ENCODE measurements at regions not wholly inside any gene's neighbourhood (a gene's known extent, or its start where the extent isn't known, plus 50 kb on each side); places are given as distances from the start of the nearest gene placed in this dataset.

GRCh38 chr22:22968366-22968765 lies 80.8 kb downstream of the IGLL5 start:
- TF ChIP-seq CTCF (IDR thresholded peaks at IDR 0.05), result no peak

GRCh38 chr22:22973336-22973735 lies 85.7 kb downstream of the IGLL5 start:
- TF ChIP-seq CTCF (IDR thresholded peaks at IDR 0.05), result no peak

GRCh38 chr22:22974156-22974555 lies 86.5 kb downstream of the IGLL5 start:
- no peak for TF ChIP-seq CTCF (IDR thresholded peaks at IDR 0.05)

- TF ChIP-seq CTCF (IDR thresholded peaks at IDR 0.05), result no peak
Observed at GRCh38 chr22:22974795-22975580, 87.4 kb downstream of the IGLL5 start.

- TF ChIP-seq CTCF (IDR thresholded peaks at IDR 0.05), result no peak
Observed at GRCh38 chr22:22976033-22976922, 88.7 kb downstream of the IGLL5 start.

- TF ChIP-seq CTCF (IDR thresholded peaks at IDR 0.05), result no peak
Observed at GRCh38 chr22:22977479-22978200, 90.0 kb downstream of the IGLL5 start.

GRCh38 chr22:22978637-22979036 lies 91.0 kb downstream of the IGLL5 start:
- no peak for TF ChIP-seq CTCF (IDR thresholded peaks at IDR 0.05)
